COLO668 (cell line): ENCODE measurements at regions not wholly inside any gene's neighbourhood (a gene's known extent, or its start where the extent isn't known, plus 50 kb on each side); places are given as distances from the start of the nearest gene placed in this dataset.
"Not testable (repeated sequence)": the region's sequence is repeated elsewhere in the genome, so short reads cannot be mapped to it uniquely, and the experiment has no call there.

Source experiments
- DNase-seq: peaks from one replicate; lab custom pipeline; 2025; ENCODE audit not compliant: unreplicated experiment; lab: John Stamatoyannopoulos, UW

DNA sequence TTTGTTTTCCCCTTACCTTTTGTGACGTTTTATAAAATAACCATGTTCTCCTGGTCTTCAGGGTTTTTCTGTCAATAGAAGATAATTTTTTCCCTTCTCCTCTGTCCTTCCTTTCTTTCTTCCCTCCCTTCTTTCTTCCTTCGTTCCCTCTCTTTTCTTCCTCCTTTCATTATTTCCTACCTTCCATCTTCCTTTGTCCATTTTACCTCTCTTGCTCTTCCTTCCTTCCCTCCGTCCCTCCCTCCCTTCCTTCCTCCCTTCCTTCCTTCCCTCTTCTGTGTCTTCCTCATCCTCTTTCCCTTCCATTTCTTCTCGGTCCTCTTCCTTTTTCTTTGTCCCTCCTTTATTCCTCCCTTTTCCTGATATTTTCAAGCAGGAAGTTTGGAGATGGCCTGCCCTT, 128.2 kb downstream of the TEX36 start:
- DNase-seq, result no peak

DNA sequence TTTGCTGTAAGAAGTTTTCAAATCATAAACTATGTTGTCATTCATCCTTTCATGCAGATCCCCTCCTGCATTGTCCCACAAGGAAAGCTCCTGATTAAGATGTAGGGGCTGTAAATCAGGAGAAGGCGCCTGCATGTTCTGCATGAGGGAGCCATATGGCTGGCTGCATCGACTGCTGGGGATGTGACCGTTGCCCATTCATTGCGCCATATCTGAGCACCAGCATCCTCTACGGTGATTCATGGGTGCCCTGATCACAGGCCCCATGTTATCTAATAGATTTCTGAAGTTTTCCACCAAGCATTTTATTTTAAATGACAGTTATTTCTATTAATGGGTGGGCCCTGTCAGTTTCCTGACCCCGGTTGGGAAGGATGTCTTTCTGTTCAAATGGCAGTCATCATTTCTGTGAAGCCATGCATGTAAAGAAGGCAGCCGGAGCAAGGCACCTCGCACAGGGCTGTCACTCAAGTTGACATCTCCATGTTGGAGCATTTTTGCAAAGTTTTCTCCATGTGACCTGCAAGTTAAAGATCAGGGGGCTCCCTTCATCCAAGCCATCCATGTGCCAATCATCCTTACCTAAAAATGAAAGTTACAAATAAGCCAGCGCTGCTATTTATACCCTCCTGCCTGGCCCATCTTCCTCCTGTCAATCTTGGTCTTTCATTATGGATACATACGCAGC, 128.8 kb downstream of the TEX36 start:
- DNase-seq, result no peak

DNA sequence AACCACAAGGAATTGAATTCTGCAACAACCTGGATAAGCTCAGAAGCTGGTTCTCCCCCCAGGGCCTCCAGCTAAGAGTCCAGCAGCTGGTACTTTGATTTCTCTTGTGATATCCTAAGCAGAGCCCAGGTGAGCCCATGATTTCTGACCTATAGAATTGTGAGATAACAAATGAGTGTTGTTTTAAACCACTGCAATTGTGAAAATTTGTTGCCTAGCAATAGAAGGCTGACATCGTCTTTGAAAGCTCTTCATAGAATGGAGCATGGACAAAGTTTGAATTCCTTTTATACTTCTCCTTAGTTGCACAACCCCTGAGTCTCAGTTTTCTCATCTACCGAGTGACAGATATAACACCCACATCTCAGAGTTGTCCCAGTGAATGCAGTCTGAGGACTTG, 129.9 kb downstream of the TEX36 start:
- no peak for DNase-seq

DNA sequence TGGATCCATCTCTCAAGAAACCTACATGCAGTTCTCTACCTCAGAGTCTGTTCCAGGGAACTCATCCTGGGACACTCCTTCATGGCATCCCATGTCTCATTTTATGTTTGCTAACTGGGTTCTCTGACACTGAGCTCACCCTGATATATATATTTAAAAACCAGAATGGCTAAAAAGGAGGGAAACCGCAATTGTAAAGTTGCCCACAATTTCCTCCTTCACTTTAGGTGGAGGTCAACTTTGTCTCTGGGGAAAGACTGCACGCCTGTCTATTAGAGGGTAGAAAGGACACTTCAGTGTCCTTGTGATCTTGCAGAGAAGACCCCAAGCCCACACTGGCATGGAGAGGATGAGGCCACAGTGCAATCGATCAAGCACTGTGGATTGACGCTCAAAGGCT, 131.7 kb downstream of the TEX36 start:
- DNase-seq, result no peak

DNA sequence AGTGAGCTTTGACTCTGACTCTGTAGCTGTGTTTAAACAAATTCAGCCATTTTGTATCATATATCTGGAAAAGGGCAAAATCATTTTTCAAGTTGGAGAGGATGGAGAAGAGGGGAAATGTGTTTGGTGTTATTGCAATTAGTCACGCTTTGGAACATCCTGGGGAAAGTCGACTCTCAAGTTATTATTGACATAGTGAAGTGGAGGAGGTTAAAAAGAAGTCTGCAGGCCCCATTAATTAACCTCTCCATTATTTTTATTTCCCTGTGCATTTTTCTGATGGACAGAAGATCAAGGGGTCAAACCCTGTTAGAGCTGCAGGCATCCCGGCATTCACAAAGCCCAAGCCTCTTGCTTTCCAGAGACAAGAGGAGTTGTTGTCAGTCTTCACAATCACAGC, 132.6 kb downstream of the TEX36 start:
- DNase-seq, result no peak

DNA sequence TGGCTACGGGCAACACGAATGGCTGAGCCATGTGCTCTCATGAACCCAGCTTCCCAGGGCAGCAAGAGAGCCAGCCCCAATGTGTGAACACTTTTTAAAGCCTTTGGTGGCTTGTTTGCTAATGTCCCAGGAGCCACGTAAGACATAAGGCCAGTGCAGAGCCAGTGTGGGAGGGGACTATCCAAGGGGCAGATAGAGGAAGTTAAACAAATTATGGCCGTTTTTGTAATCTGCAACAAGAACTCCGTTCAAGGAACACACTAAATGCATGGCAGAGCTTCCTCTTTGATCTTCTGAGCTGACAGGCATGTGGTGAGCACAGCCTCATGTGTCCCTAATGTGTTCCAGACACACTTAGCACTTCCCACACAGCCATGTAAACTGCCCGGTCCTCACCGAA, 133.3 kb downstream of the TEX36 start:
- DNase-seq, result no peak

DNA sequence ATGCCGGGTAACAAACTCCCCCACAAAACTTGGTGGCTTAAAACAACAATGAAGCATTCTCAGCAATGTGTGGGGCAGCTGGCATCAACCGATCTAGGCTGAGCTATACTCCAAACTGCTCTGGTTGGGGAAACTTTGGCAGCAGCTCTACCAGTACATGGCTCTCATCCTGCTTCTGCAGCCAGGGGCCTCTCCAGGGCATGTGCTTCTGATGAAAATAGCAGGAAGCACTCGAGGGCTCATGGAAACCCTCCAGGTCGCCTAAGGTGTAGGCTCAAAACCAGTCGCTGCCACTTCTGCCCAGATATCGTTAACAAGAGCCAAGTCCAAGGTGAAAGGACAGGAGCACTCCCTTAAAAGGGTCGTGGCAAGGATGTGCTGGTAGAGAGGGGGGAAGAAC, 134.1 kb downstream of the TEX36 start:
- no peak for DNase-seq

DNA sequence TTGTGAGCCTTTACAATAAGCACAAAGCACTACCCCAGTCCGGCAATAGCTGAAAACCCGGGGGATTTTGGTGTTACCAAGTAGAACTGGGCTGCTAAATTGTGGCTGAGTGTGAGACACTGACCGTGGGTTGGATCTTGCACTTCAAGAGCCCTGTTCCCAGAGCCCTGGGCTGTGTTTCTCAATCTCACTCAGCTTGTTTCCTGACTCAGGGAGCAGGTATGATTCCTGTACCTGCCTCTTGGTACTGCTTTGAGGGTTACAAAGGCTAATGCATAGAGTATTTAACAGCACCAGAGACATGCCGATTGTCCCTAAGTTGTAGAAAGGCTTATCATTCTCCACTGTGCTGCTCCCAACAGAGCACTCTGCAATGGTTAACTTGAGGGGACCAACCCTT, 134.6 kb downstream of the TEX36 start:
- DNase-seq, result no peak

DNA sequence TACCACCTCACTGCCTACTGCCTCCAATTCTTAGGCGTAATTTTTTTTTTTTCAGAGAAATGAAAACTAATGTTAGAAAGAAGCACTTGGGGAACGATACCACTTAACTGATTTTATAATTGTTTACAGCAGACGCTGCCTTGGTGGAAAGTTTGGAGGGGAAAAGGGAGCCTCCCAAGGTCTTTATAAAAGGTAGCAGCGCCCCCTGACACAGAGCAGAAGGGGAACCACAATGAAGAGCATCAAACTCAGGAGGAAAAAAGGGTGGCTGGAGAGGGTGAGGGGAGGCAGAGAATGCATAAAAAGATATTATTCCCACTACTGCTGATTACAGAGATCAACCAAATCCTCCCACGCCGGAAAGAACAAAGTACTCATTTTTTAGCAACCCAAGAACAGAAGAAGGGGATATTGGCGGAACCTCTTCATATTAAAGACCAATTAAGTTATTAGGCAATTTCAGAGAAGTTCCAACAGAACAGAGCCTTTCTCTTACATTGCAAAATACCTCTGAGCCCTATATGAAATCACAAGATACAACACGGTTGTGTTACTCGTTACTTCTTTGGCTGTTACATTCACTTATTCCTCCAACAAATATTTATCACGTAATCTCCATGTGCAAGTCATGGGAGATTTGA, 135.8 kb downstream of the TEX36 start:
- no peak for DNase-seq

DNA sequence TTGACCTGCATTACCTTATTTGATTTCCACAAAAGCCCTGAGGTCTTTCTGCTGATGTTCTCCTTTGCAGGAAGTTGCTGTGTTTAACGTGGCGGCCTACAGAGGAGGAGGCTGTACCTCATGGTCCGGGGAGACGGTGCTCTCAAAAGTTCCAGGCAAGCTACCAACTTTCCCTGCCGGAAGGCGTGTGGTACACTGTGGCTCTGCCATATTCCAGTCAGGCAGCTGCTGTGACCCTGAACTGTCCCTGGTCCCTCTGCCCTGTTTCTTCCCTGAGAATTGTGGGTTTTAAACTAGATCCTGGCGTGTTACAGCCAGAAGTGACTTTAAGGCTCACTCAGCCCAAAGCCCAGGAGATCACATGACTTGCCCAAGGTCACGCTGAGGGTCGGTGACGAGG, 139.2 kb downstream of the TEX36 start:
- DNase-seq, result no peak

DNA sequence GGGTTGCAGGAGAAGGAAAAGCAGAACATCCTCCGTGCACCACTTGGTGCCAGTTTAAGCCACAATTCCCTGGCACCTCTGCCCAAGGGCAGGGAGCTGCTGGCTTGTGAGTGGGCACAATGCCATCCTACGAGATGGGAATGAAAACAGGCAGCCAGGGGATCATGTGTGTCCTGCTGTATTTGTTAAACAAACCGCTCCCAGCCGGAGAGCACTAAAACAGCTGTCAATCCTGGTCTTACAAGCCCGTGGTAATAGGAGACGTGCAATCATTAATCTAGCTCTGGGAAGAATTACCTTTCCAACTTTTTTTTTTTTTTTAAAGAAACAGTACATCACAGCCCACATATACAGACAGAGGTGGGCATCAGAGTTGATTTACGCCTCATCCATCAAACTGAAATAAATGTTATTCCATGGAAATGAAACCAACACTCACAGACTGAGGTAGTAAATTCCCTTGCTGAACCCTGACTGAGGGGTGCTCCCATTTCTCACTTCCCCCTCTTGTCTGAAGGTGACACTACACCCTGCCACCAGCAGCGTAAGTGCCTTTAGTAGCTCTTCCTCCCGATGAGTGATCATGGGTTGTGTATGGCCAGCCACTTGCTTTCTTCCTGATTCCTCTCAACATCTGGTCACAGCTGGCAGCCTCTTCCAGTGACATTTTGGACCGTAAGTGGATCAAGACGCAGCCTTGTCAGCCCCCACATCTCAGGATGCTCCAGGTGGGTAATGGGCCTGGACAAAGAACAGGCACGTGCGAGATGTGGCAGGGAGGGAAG, 143.8 kb downstream of the TEX36 start:
- peak; percentile 70 for DNase-seq

DNA sequence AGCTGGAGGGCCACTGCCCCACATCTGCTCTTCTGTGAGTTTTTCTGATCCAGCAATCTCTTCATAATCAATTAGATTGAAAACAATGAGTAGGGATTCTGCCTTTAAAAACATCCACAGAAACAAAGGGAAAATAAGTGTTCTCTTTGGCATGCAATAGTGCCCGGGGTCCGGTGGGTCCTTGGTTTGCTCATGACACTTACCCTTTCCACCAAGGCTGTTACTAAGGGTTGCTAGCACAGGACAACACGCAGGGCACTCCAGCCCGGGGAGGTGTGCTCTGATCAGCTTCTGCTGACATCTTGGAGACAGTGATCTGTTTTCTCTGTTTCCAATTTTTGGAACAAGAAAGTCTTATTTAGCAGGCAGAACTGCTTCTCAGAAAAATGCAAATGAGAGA, 146.7 kb downstream of the TEX36 start:
- DNase-seq, result no peak

DNA sequence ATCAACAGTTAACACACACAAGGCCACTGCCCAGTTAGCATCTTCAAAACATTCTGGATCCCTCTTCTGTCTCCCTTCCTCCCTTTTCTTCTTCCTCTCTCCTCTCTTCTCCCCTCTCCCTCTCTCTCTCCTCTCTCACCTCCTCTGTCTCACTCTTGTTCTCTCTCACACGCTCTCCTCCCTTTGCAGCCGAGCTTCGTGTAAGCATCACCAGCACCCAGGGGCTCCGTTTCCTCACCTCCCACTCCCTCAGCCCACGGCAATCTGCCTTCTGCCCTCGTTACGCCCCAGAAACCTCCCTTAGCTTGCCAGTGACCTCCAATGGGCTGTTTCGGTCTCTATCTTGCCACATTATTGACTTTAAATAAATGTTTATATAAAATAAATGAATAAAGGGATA, 147.4 kb downstream of the TEX36 start:
- no peak for DNase-seq

DNA sequence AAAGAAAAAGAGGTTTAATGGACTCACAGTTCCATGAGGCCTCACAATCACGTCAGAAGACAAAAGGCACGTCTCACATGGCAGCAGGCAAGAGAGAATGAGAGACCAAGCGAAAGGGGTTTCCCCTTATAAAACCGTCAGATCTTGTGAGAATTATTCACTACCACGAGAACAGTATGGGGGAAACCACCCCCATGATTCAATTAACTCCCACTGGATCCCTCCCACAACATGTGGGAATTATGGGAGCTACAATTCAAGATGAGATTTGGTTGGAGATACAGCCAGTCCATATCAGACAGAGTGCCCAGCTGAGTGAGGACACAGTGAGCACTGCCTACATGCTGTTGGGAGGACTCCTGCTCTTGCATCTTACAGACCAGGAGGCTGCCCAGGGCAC, 148.4 kb downstream of the TEX36 start:
- DNase-seq, result no peak

DNA sequence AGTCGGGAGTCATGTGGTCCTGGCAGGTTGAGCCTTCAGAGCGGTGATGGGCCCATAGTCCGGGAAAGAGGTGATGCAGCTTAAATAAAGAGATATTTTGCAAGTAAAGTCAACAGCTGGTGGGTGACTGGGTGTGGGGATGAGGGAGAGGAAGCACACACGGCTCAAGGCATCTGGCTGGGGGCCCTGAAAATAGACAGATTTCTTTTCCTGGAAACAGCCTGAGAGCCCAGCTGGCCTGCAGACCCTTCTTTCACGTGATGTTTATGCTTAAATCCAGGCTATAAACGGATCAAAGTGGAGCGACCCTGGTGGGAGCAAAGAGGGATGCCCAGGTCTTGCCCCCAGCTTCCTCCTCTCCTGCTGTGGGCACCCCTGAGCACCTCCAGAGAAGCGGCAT, 149.1 kb downstream of the TEX36 start:
- no peak for DNase-seq

DNA sequence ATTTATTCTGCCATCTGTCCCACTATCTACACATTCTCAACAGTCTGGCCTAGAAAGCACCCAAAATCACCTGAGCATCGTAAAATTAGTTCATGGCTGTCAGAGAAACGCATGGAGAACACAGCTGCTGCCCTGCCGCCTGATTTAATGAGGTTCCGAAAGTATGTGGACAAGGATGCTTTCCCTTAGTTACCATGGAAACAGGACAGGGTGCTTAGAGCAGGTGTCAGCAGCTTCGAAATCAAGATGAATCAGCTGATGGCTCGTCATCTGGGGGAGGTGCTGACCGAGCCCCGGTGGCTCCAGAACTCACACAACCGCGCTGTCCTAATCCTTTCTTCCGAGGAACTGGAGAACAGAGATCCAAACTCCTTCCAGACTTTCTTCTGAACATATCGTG, 151.5 kb downstream of the TEX36 start:
- DNase-seq, result no peak

DNA sequence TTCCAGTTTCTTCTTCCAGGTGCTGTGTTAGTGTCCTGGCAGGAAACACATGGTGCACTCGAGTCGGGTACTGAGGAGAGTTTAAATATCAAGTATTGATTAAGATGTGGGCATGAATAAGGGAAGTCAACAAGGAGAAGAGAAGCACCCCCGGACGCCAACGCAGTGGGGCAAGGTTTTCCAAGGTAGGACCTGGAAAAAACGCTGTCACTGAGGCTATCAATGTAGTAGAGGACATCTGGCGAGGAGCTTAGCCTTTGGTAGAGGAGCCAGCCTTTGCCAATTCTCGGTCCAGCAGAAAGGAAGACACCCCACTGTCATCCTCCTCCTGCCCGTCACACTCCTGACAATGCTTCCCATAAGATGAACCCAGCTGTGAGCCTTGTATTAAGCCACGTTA, 159.6 kb downstream of the TEX36 start:
- no peak for DNase-seq

DNA sequence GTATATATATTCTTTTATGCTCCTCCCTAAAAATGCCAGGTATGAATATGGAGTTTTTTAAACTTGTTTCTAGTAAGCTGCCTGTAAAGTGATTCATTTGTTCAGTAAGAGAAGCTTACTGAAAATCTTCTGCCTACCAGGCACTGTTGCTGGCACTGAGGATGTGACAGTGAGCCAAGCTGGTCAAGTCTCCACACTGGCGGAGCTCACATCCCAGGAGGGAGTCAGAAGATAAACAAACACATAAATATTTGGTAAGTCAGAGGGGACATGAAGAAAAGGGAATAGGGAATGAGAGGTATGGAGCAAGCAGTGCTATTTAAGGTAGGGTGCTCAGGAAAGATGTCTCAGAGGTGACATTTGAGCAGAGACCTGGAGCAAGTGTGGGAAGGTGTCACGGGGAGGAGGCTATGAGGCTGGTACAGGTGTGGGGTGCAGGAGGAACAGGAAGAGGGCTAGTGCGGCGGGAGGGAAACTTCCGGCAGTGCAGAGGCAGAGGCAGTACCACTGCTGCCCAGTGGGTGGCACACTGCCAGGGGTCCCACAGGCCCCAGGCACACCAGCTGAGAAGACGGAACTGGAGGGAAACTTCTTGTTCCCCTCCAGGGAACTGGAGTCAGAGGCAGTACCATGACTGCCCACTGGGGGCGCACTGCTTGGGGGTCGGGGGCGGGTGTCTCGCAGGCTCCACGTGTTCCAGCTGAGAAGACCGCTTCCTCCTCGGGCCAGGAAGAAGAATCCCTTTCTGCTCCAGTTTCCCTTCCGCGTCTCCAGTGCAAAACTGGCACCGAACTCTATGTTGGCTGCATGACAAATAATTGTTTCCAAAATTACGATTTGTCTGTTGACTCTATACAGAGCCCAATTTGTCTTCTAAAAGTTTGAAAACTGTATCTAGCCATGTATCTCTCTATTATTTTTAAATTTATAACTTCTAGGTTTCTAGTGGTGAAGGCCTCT, 161.0 kb downstream of the TEX36 start:
- DNase-seq, result peak; percentile 10

DNA sequence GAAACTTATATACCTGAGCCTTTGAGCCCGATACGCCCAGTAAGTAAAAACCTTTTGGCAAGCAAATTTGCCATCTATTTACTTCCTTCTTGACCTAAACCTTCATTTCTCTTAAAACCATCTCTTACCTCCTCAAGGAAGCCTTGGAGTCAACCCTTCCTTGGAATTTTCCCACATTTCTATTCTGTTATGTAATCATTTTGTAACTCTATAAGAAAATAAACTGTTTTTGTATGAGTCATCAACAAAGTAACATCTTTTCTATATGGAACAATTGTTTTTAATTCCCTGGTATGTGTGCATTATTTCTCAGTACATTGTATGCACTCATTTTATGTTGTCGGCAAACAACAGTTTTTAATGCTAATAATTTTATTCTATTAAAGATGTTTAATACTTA, 162.0 kb downstream of the TEX36 start:
- DNase-seq, result no peak

DNA sequence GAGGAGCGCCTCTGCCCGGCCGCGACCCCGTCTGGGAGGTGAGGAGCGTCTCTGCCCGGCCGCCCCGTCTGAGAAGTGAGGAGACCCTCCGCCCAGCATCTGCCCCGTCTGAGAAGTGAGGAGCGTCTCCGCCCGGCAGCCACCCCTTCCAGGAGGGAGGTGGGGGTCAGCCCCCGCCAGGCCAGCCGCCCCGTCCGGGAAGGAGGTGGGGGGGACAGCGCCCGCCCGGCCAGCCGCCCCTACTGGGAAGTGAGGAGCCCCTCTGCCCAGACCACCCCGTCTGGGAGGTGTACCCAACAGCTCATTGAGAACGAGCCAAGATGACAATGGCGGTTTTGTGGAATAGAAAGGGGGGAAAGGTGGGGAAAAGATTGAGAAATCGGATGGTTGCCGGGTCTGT, 164.6 kb downstream of the TEX36 start:
- DNase-seq, result not testable (repeated sequence)

DNA sequence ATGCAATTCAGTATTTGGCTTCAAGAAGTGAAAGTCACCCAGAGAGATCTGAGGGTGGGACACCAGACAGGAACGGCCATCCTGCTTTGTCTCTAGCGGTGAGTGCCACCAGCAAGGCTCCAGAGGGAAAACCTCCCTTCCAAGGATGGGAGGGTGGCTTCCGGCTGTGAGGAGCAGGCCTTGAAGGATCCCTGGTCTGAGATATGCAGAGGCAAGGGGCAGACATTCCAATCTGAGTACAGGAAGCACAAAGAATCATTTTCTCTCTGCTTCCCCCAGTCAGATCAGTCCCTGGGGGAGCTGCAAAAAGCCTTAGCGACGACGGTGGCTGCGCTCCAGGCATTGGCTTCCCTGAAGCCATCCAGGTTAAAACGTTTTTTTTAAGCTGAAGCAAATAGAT, 167.4 kb downstream of the TEX36 start:
- no peak for DNase-seq
